Heart left ventricle (tissue), 16 donors: ENCODE measurements at regions not wholly inside any gene's neighbourhood (a gene's known extent, or its start where the extent isn't known, plus 50 kb on each side); places are given as distances from the start of the nearest gene placed in this dataset.

Experiments
- ATAC-seq, 4 donors: fragments of 200-7000 bp; cut with Tn5 transposase; one replicate each; pipeline ENCODE4 v1.9.1; 2020 to 2022; ENCODE audit warnings: moderate library complexity in 4 of 4, mild to moderate bottlenecking in 3 of 4, moderate number of reproducible peaks in 1 of 4
- DNase-seq, 5 donors: peaks; one replicate each; pipeline ENCODE4 v3.0.0-alpha.2; 2020
- H3K27ac ChIP-seq, 12 donors: fragments of 200-600 bp; sonication (generic) in 4 of 12; one replicate each; pipeline versions ENCODE4 v1.5.0 to v1.8.0; 2016 to 2022; ENCODE audit warnings: mild to moderate bottlenecking in 2 of 12
- H3K27me3 ChIP-seq, 9 donors: fragments of 200-600 bp; sonication (generic) in 2 of 9; one replicate each; pipeline versions ENCODE4 v1.5.1 to v1.8.0; 2016 to 2022; ENCODE audit warnings: mild to moderate bottlenecking in 3 of 9
- H3K36me3 ChIP-seq, 9 donors: fragments of 200-600 bp; sonication (generic) in 2 of 9; one replicate each; pipeline versions ENCODE4 v1.5.0 to v1.8.0; 2018 to 2022; ENCODE audit warnings: mild to moderate bottlenecking in 2 of 9
- H3K4me1 ChIP-seq, 12 donors: fragments of 200-600 bp; sonication (generic) in 4 of 12; one replicate each; pipeline versions ENCODE4 v1.5.0 to v1.8.0; 2016 to 2022; ENCODE audit warnings: mild to moderate bottlenecking in 3 of 12
- H3K4me3 ChIP-seq, 12 donors: fragments of 200-600 bp; sonication (generic) in 4 of 12; one replicate each; pipeline versions ENCODE4 v1.5.0 to v1.8.0; 2017 to 2022; ENCODE audit warnings: mild to moderate bottlenecking in 9 of 12, moderate library complexity in 4 of 12
- H3K9me3 ChIP-seq, 12 donors: fragments of 200-600 bp; sonication (generic) in 4 of 12; one replicate each; pipeline versions ENCODE4 v1.5.0 to v1.8.0; 2016 to 2022; ENCODE audit warnings: mild to moderate bottlenecking in 1 of 12
- POLR2A ChIP-seq, 2 donors: fragments of 450-650 bp; IDR thresholded peaks; one replicate each; pipeline ENCODE4 v1.6.1; 2017; ENCODE audit warnings: antibody characterized with exemption in 2 of 2, mild to moderate bottlenecking in 2 of 2, moderate library complexity in 2 of 2
- WGBS, 4 donors: extraction: QIAGEN DNeasy Blood & Tissue Kit in 2 of 4; methylation state at CpG; one replicate each; pipeline versions ENCODE4 v1.1.5 to v1.1.7; 2013 to 2018; 5-methylcytosine and 5-hydroxymethylcytosine counted together
- intact Hi-C, 10 donors: fragments of 100-400 bp; cut with DNase I; formaldehyde crosslinking; loops; one replicate each; pipeline versions ENCODE4 v1.11.1 to v1.14.2; 2022
- TF ChIP-seq, protein P1 (sequence below), 12 donors: fragments of 200-600 bp; sonication (generic) in 4 of 12; IDR thresholded peaks; one replicate each; pipeline versions ENCODE4 v1.5.0 to v1.8.0; 2018 to 2022; ENCODE audit warnings: antibody characterized with exemption in 12 of 12, mild to moderate bottlenecking in 5 of 12
- donor health status: ischemic (EF 13 %, LVEDD 7.1; RV severe dilation, severe dysfunction).
- donor health status: healthy with polysubstance abuse.
- donor health status: DM: no; HTN: yes; CAD: no.
- donor health status: DM: no; HTN: no; CAD: no.
- donor health status: ischemic (EF 25% LVEDD 6.9; RV normal size, moderate dysfunction).
- donor health status: ischemic (EF 25% LVEDD 5.7; RV mildly dilated, moderate dysfunction).
- donor health status: healthy.
- donor health status: DM: yes; HTN: yes; CAD: no.
- donor health status: ischemic (EF 35%, LVEDD 5.7; RV mildly dilated, moderate dysfunction).
- donor health status: nonischemic (EF 11% LVEDD 7.7; RV severe dilation, severe dysfunction).
- donor health status: DM: yes; HTN: yes; CAD: no.
- donor health status: PGD.
- donor health status: ischemic (EF 29% LVEDD 5.4; RV normal size, mild dysfunction).
- donor health status: nonischemic (EF 23%, LVEDD 6.1; RV moderate dilation, normal function).

DNA sequence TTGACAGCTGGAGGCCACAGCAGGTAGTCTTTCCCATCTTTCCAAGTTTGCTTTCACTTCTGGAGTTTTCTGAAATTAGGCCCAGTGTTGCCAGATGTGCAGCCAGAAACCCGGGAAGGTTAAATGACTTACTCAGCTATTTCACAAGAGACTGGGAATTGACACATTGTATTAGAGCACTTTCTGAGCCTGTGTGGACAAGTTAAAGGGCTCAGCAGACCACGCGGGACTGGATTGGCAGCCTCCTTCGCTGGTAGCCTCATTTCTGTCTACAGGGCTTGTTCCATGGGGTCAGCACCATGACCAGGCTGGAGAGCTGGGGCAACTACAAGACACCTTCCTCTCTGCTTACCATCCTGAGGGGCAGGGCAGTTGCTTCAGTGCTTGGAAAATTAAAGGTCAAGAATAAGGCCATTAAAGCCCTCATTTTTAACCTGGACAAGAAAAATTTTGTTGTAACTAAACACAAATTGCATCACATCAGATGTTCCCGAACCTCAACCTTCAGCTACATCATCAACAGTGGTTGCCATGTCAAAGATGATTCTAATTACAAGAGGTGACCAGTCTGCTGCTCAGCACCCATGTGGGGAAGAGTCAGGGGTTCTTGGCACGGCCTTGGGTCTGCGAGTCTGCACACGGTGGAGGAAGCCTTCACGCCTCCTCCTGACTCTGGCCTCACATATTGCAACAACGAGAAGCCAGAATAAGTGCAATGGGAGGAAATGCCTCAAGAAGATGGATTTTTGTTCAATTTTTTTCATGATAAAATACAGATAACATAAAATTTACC lies 279.5 kb upstream of the RAB6C start:
- H3K27ac ChIP-seq = no peak overlapping the region
- no peak overlapping the region for H3K4me3 ChIP-seq
- no peaks in the 10 kb centered on the region for H3K27me3 ChIP-seq
- H3K36me3 ChIP-seq = no peaks in the 10 kb centered on the region
- H3K4me1 ChIP-seq = no peaks in the 10 kb centered on the region
- WGBS, 4 donors = 74 to 80% (median 77%) methylated on average over 10 of the region's 10 CpGs
- no peak for ATAC-seq
- no peak for DNase-seq
- TF ChIP-seq POLR2A (IDR thresholded peaks at IDR 0.05) = no peak
- TF ChIP-seq, protein P1, sequence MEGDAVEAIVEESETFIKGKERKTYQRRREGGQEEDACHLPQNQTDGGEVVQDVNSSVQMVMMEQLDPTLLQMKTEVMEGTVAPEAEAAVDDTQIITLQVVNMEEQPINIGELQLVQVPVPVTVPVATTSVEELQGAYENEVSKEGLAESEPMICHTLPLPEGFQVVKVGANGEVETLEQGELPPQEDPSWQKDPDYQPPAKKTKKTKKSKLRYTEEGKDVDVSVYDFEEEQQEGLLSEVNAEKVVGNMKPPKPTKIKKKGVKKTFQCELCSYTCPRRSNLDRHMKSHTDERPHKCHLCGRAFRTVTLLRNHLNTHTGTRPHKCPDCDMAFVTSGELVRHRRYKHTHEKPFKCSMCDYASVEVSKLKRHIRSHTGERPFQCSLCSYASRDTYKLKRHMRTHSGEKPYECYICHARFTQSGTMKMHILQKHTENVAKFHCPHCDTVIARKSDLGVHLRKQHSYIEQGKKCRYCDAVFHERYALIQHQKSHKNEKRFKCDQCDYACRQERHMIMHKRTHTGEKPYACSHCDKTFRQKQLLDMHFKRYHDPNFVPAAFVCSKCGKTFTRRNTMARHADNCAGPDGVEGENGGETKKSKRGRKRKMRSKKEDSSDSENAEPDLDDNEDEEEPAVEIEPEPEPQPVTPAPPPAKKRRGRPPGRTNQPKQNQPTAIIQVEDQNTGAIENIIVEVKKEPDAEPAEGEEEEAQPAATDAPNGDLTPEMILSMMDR (IDR thresholded peaks at IDR 0.05) = no peak
- no peaks in the 10 kb centered on the region for H3K9me3 ChIP-seq
- intact Hi-C loops = no loop called here

DNA sequence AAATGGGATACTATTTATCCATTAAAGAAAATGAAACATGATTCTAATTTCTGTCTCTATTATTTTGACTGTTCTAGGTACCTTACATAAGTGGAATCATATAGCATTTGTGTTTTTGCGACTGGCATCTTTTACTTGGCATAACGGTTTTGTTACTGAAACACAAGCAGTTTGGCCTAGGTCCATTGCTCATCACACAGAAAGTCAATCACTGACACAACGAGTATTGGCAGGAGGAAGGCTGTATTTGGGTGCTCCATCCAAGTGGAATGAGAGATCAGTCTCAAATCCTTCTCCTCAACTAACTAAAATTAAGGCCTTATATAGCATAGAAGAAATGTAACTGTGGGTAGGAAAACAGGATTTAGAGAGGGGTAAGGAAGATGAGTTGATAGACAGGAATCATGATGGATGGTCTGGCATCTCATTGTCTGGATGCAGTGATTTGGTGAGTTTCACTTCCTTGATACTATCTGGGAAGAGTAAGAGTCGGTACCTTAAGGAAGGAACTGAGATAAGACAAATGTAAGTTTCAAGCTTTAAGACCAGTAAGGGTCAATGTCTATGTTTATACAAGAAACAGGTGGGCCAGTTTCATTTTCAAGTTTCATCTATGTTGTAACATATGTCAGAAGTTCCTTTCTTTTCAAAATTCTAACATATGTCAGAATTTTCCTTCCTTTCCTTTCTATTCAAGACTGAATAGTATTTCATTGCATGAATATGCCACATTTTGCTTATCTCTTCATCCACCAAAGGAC lies 276.9 kb upstream of the RAB6C start:
- Histone ChIP-seq H3K4me1 (no peaks in the 10 kb centered on the region), H3K4me3 (no peak overlapping the region), H3K9me3 (no peaks in the 10 kb centered on the region), H3K36me3 (no peaks in the 10 kb centered on the region), H3K27ac (no peak overlapping the region), H3K27me3 (no peaks in the 10 kb centered on the region)
- ATAC-seq = no peak
- TF ChIP-seq, protein P1 (IDR thresholded peaks at IDR 0.05) = no peak
- TF ChIP-seq POLR2A (IDR thresholded peaks at IDR 0.05) = no peak
- intact Hi-C loops = no loop called here
- WGBS, 4 donors = 65 to 81% (median 77%) methylated on average over 4 of the region's 4 CpGs
- DNase-seq = no peak

DNA sequence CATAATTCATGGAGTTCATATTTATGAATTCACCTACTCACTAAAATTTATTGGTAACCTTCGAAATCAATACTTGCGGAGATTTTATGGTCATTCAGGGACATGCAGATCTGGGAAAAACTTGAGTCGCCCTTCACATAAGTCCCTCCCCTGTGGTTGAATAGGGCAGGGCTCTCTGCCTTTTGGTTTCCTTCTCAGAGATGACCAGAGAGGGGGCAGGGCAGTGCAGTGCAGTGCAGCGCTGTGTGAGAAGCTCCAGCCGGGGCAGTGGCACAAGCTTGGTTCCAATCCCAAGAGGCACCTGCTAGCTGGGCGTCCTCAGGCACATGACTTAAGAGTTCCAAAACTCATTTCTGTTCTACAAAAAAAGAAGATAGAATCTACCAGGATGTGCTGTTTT lies 274.4 kb upstream of the RAB6C start:
- 83 to 91% (median 85%) methylated on average over 6 of the region's 6 CpGs for WGBS, 4 donors
- H3K27me3 ChIP-seq = peaks cover 0 to 3% (median 0%) of the 10 kb centered on the region in 9 donors
- H3K36me3 ChIP-seq = no peaks in the 10 kb centered on the region
- no peak overlapping the region for H3K27ac ChIP-seq
- DNase-seq (no peak), ATAC-seq (no peak)
- intact Hi-C loops = no loop called here
- H3K4me1 ChIP-seq = no peaks in the 10 kb centered on the region
- no peak overlapping the region for H3K4me3 ChIP-seq
- H3K9me3 ChIP-seq = no peaks in the 10 kb centered on the region
- TF ChIP-seq, protein P1 (IDR thresholded peaks at IDR 0.05) = no peak
- TF ChIP-seq POLR2A (IDR thresholded peaks at IDR 0.05) = no peak

DNA sequence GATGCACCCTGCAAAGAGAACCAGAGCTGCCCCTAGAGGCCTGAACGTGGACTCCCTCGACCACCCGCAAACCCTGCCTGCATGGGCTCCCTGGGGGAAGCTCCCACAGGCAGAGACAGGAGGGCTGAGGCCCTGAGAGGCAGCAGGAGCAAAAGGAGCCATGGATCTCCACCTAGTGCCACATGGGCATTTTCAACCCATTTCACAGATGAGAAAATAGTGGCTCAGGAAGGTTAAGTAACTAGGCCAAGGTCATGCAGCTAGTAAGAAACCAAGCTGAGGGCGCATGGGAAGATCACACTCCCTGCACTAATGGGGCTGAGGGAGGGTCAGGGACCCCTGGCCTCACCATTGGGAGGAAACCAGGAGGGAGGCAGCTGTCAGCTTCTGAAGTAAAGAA lies 271.7 kb upstream of the RAB6C start:
- Histone ChIP-seq H3K27ac (no peak overlapping the region), H3K27me3 (peaks cover 0 to 3% (median 0%) of the 10 kb centered on the region in 9 donors), H3K4me1 (no peaks in the 10 kb centered on the region), H3K36me3 (no peaks in the 10 kb centered on the region), H3K9me3 (no peaks in the 10 kb centered on the region), H3K4me3 (no peak overlapping the region)
- WGBS, 4 donors = 83 to 90% (median 85%) methylated on average over 4 of the region's 4 CpGs
- intact Hi-C loops = no loop called here
- no peak for ATAC-seq
- no peak for DNase-seq
- TF ChIP-seq POLR2A (IDR thresholded peaks at IDR 0.05) = no peak
- TF ChIP-seq, protein P1 (IDR thresholded peaks at IDR 0.05) = no peak
